SK-N-MC (cell line): ENCODE measurements at regions not wholly inside any gene's neighbourhood (a gene's known extent, or its start where the extent isn't known, plus 50 kb on each side); places are given as distances from the start of the nearest gene placed in this dataset.

ENCODE experiments used
- EZH2 ChIP-seq: fragments of 200-600 bp; sonication (generic); IDR thresholded peaks from one replicate; pipeline ENCODE4 v1.6.1; 2017; ENCODE audit warnings: antibody characterized with exemption
- POLR2AphosphoS5 ChIP-seq: IDR thresholded peaks from 2 replicates; pipeline ENCODE4 v1.6.1; 2012; ENCODE audit warnings: mild to moderate bottlenecking, low read depth, low read length, borderline replicate concordance

GRCh38 chr13:40340368-40341095 is 325.9 kb downstream of the FOXO1 start:
- no peak for TF ChIP-seq EZH2
- TF ChIP-seq POLR2AphosphoS5: no peak
